ENCODE measurements at regions not wholly inside any gene's neighbourhood (a gene's known extent, or its start where the extent isn't known, plus 50 kb on each side); places are given as distances from the start of the nearest gene placed in this dataset.

- Histone ChIP-seq H3K4me1 (ENCODE audit: control insufficient read depth in 1 of 2, low read depth in 2 of 2) (peaks cover 46 to 68% of the 10 kb centered on the region in 2 donors), H3K4me3 (no peak overlapping the region), H3K27me3 (replicated peaks; ENCODE audit: insufficient read depth) (no peaks in the 10 kb centered on the region), H3K36me3 (no peaks in the 10 kb centered on the region), H3K27ac (peak overlapping the region; percentile 67 to 72), H3K9me3 (no peaks in the 10 kb centered on the region)
- DNase-seq (ENCODE audit: low spot score): peak; percentile 5
- TF ChIP-seq CTCF (IDR thresholded peaks at IDR 0.05): peak; percentile 20
- ATAC-seq (ENCODE audit: insufficient number of reproducible peaks, low FRiP score, low read depth): peak; percentile 64
Observed at GRCh38 chr3:30437171-30437601, 169.2 kb upstream of the TGFBR2 start.

- Histone ChIP-seq H3K4me1 (ENCODE audit: control insufficient read depth in 1 of 2, low read depth in 2 of 2) (peaks cover 49 to 75% of the 10 kb centered on the region in 2 donors), H3K36me3 (no peaks in the 10 kb centered on the region), H3K9me3 (no peaks in the 10 kb centered on the region), H3K4me3 (no peak overlapping the region), H3K27me3 (replicated peaks; ENCODE audit: insufficient read depth) (no peaks in the 10 kb centered on the region), H3K27ac (peak overlapping the region; percentile 67 to 72)
- no peak for ATAC-seq (ENCODE audit: insufficient number of reproducible peaks, low FRiP score, low read depth)
- no peak for DNase-seq (ENCODE audit: low spot score)
- TF ChIP-seq CTCF (IDR thresholded peaks at IDR 0.05): no peak
Observed at GRCh38 chr3:30438126-30438525, 168.3 kb upstream of the TGFBR2 start.

- no peak overlapping the region for H3K4me3 ChIP-seq
- no peak for DNase-seq (ENCODE audit: low spot score)
- H3K4me1 ChIP-seq (ENCODE audit: control insufficient read depth in 1 of 2, low read depth in 2 of 2): peaks cover 55 to 88% of the 10 kb centered on the region in 2 donors
- no peak for ATAC-seq (ENCODE audit: insufficient number of reproducible peaks, low FRiP score, low read depth)
- H3K36me3 ChIP-seq: no peaks in the 10 kb centered on the region
- no peak for TF ChIP-seq CTCF (IDR thresholded peaks at IDR 0.05)
- no peaks in the 10 kb centered on the region for H3K27me3 ChIP-seq (replicated peaks; ENCODE audit: insufficient read depth)
- peak overlapping the region; percentile 68 to 77 for H3K27ac ChIP-seq
- no peaks in the 10 kb centered on the region for H3K9me3 ChIP-seq
Observed at GRCh38 chr3:30439451-30440053, 166.8 kb upstream of the TGFBR2 start.

- Histone ChIP-seq H3K36me3 (no peaks in the 10 kb centered on the region), H3K27me3 (replicated peaks; ENCODE audit: insufficient read depth) (no peaks in the 10 kb centered on the region), H3K4me3 (no peak overlapping the region), H3K27ac (peak overlapping the region; percentile 68 to 77), H3K9me3 (no peaks in the 10 kb centered on the region), H3K4me1 (ENCODE audit: control insufficient read depth in 1 of 2, low read depth in 2 of 2) (peaks cover 55 to 94% of the 10 kb centered on the region in 2 donors)
- no peak for TF ChIP-seq CTCF (IDR thresholded peaks at IDR 0.05)
- DNase-seq (ENCODE audit: low spot score) (no peak), ATAC-seq (ENCODE audit: insufficient number of reproducible peaks, low FRiP score, low read depth) (no peak)
Observed at GRCh38 chr3:30440147-30440604, 166.2 kb upstream of the TGFBR2 start.

- no peak for TF ChIP-seq CTCF (IDR thresholded peaks at IDR 0.05)
- Histone ChIP-seq H3K36me3 (no peaks in the 10 kb centered on the region), H3K4me1 (ENCODE audit: control insufficient read depth in 1 of 2, low read depth in 2 of 2) (peaks cover 55 to 91% of the 10 kb centered on the region in 2 donors), H3K27me3 (replicated peaks; ENCODE audit: insufficient read depth) (no peaks in the 10 kb centered on the region), H3K4me3 (no peak overlapping the region), H3K9me3 (no peaks in the 10 kb centered on the region), H3K27ac (peak overlapping the region; percentile 68 to 77)
- DNase-seq (ENCODE audit: low spot score) (peak; percentile 20), ATAC-seq (ENCODE audit: insufficient number of reproducible peaks, low FRiP score, low read depth) (peak; percentile 46)
Observed at GRCh38 chr3:30440880-30441279, 165.5 kb upstream of the TGFBR2 start.

All from thoracic aorta (tissue), 2 donors.